Stimulated activated CD4-positive, alpha-beta T cell treated with anti-CD3 and anti-CD28 coated beads, Interleukin-1b, Interleukin-23, amount 100 ng/mL, for 1 hour (primary cell): ENCODE measurements at regions not wholly inside any gene's neighbourhood (a gene's known extent, or its start where the extent isn't known, plus 50 kb on each side); places are given as distances from the start of the nearest gene placed in this dataset.
"Not testable (repeated sequence)": the region's sequence is repeated elsewhere in the genome, so short reads cannot be mapped to it uniquely, and the experiment has no call there.

Source experiments
- DNase-seq, 2 donors: peaks; one replicate each; pipeline ENCODE4 v3.0.0-alpha.2; 2020; ENCODE audit warnings: low read depth in 2 of 2

DNA sequence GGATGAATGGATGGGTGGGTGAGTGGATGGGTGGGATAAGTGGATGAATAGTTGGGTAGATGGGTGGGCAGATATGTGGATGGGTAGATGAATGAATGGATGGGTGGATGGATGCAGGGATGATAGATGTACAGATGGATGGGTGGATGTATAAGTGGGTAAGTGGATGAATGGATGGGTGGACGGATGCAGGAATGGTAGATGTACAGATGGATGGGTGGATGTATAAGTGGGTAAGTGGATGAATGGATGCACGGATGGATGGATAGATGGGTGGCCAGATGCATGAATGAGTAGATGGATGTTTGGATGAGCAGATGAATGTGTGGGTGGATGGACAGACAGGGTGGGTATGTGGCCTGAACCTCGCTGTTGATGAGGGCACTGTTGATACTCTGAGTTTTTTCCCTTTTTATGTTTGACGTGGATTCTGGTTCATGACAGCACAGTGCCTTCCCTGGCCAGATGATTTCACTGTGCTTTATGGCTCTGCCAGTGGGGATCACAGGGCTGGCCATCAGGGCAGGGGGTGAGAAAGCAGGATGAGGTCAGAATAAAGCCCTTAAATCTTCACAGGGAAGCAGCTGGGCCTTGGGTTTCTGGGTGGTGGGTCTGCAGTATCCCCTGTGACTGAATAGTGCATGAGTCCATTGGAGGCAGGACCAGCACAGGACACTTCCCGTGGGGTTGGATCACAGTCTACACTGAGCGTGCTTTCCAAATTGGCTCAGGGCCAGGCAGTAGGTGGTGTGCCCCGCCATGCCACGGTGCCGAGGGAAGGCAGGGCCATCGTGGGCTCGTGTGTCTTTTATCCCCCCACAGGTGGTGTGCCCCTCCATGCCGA lies 213.2 kb downstream of the BANP start:
- DNase-seq: not testable (repeated sequence)

GRCh38 chr16:88165040-88165544 lies 213.9 kb downstream of the BANP start:
- not testable (repeated sequence) for DNase-seq

GRCh38 chr16:88165683-88166082 lies 214.4 kb downstream of the BANP start:
- DNase-seq: not testable (repeated sequence)

- DNase-seq: not testable (repeated sequence)
Observed at GRCh38 chr16:88166209-88166773, 215.1 kb downstream of the BANP start.

DNA sequence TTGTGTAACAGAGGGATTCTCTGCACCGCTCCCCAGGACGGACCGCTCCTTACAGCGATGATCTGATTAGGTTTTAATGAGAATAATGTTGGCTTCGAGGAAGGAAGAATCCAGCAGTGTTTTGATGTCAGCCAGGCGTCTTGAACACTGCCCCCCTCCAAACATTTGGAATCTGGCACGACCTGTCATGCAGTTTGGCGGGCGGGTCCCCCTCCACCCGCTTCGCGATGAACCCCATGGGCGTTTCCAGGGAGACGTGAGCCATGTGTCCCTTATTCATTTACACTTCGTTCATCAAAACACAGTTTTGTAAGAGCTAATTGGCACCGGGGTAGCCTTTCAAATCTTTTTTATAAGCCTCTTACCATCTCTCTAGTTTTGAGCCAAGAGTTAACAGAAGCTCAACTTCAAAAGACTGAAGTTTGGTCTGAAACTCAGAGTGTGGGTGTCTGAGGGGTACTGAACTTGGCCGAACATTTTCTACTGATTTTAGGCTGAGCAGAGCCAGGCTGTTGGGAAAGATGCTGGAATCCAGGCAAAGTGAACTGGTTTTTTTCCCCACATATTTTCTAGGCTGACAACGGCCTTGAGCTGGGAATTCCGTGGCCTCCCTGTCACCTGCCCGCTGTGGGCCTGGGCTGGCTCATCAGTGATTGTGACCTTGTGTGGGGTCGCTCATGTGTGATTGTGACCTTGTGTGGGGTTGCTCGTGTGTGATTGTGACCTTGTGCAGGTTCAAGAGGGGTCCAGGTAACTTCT lies 214.8 kb upstream of the ZNF469 start:
- not testable (repeated sequence) for DNase-seq

- DNase-seq: not testable (repeated sequence)
Observed at GRCh38 chr16:88168557-88168949, 214.2 kb upstream of the ZNF469 start.

DNA sequence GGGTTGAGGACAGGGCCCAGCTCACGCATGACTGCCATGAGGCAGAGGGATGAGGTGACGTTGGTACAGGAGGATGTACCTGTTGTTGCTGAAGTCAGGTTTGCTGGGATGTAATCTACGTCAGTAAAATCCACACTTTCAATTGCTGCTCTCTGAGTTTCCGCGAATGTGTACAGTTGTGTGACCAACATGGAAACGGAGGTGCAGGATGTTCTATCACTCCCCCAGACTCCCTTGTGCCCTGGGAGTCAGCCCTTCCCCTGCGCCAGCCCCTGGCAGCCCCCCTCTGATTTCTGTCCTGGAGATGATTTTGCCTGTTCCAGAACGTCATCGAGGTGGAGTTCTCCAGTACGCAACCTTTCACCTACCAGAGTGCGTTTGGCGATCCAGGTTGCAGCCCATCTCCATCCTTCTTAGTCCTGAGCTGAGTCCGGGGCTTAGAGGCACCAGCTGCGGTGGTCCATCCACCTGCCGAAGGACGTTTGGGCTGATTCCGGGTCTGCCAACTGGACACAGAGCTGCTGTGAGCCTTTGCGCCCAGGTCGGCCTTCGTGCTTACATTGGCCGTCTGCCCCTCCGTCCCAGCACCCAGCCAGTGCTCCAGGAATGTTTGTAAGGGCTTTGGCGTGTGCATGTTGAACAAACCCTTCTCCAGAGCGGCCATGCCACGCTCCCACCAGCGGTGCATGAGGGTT lies 213.5 kb upstream of the ZNF469 start:
- DNase-seq: not testable (repeated sequence)

GRCh38 chr16:88169831-88170165 lies 213.0 kb upstream of the ZNF469 start:
- DNase-seq: not testable (repeated sequence)

- no peak for DNase-seq
Observed at GRCh38 chr16:88170528-88170991, 212.2 kb upstream of the ZNF469 start.

GRCh38 chr16:88171126-88171525 lies 211.6 kb upstream of the ZNF469 start:
- DNase-seq: not testable (repeated sequence)

DNA sequence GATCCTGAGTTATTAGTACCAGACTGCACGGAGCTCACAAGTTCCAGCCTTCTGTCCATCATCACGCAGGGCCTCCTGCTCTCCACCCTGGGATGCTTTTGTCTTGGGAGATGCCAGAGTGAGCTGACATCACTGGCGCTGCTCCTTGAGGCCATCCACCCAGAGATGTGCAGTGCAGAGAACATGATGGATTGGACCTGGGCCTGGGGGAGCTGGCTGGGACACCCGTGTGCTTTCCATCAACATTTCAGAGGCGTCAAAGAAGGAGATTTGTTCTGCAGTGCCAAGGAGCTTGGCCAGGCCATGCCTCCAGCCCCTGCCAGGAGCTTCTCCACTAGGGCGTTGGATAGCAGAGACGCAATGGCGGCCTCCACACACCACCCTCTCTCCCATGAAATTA lies 206.6 kb upstream of the ZNF469 start:
- DNase-seq: not testable (repeated sequence)

DNA sequence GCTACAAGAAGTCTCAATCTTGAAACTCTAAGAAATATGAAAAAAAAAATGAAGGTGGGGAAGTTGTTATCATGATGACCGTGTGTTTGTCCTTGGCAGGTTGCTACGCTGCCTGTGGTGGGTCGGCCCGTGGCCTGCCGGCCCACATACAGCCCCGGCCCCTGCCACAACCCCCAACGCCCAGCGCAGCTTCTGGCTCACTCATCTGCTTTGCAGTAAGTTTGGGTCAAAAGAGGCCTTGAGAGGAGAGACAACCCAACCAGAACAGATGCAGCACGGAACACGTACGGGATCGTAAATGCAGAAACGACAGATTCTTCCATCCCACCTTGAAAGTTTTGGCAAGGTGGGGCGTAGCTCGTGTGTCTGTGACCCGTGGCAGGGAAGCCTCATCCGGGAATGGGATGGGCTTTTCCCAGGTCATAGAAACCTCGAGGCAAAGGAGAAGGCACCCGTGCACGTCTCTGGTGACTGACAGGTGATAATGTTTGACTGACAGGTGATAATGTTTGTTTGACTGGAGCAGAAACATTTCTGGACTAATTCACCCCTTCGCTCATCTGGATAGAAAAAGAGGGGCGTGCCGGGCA lies 206.1 kb upstream of the ZNF469 start:
- DNase-seq: not testable (repeated sequence)

DNA sequence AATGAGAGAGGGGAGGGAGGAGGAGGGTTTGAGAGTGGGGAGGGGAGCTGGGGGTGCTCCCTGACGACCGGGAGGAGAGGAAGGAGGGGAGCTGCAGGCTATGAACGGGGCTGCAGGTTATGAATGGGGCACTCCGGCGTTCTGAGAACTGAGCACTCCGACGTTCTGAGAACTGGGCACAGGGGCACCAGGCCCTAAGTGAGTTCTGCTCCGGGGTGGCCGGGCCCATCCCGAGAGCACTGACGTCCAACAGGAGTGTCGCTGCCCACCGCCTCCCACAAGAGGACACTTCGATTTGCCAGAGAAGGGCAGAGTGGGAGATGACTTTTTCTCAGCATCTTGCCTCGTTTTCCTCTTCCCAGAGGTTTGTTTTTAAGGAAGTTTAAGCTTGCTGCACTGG lies 204.5 kb upstream of the ZNF469 start:
- not testable (repeated sequence) for DNase-seq

- DNase-seq: not testable (repeated sequence)
Observed at GRCh38 chr16:88178896-88179295, 203.9 kb upstream of the ZNF469 start.

DNA sequence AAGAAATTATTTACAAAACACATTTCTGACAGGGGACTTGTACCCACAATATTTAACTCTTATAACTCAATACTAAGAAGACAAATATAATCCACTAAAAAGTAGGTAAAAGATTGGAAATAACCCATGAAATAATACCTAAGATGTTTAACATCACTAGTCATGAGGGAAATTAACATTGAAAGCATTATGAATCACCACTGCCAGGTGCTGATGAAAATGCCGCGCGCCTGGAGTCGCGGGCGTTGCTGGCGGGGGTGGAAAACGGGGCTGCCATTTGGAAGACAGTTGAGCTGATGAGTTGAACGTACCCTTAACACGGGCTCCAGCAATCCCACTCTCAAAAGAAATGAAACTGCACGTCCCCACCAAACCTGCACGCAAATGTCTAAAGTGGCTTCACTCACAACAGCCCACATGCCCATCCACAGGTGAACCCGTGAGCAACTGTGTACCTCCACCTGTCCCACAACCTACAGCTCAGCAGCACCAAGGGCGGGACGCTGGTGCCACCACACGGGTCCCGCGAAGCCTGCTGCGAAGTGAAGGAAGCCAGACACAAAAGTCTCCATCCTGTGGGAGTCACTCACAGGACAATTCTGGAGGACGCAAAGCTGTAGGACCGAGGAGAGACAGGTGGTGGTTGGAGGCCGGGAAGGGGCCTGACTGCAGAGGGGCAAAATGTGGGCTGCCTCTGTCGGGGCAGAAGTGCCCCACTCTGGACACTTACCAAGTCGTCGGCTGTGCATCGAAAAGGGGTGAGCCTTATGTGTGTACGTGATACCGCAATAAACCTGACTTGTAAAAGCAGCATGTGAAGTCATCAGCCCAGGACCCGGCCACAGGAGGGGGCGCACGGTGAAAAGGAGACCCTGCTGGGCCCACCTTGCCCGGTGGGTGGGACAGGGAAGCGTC lies 199.5 kb upstream of the ZNF469 start:
- DNase-seq: not testable (repeated sequence)

GRCh38 chr16:88184053-88184452 lies 198.7 kb upstream of the ZNF469 start:
- not testable (repeated sequence) for DNase-seq

DNA sequence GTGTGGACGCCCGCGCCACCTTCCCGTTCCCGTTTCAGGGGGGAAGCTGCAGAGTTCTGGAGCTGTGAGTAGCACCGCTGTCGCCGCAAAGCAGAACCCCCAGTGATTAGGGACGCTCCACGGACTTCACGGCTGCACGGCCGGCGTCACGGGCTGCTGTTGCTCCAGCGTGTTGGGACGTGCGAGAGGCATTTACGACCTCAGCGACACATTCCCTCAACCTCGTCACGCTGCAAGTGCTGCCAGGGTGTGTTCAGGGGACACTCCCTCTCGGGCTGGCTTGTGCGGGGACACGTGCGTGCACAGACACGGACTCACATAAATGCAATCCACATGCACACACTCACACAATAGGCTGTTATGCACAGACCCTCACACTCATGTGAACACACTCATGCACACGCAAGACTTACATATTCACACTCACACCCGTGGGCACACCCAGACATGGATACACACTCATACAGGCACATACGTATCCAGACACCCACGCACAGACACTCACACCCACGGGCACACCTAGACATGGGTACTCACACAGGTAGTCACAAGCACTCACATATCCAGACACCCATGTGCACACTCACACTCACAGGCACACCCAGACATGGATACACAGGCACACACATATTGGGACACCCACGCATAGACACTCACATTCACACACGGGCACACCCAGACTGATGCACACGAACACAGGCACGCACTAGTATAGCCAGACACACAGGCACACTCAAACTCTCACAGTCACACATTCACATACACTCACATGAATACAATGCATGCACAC lies 198.0 kb upstream of the ZNF469 start:
- DNase-seq: not testable (repeated sequence)

DNA sequence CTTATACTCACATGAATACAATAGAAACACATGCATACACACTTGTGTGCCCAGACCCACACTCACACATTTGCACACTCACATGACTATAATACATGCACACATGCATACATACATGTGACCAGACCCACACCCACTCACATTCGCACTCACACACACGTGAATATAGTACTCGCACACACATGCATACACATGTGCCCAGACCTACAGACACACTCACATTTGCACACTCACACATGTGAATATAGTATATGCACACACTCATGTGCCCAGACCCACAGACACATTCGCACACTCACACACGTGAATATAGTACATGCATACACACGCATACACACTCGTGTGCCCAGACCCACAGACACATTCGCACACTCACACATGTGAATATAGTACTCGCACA lies 197.4 kb upstream of the ZNF469 start:
- not testable (repeated sequence) for DNase-seq
